WTC11 (cell line): ENCODE measurements at regions not wholly inside any gene's neighbourhood (a gene's known extent, or its start where the extent isn't known, plus 50 kb on each side); places are given as distances from the start of the nearest gene placed in this dataset.

Experiments
- ATAC-seq: fragments of 200-7000 bp; cut with Tn5 transposase; 2 replicates; pipeline ENCODE4 v1.10.0; 2021; ENCODE audit warnings: mild to moderate bottlenecking, moderate library complexity
- CTCF ChIA-PET: fragments of 300-600 bp; sonication (Branson Sonifier 250); formaldehyde crosslinking; loops from one replicate; lab custom pipeline; 2021; ENCODE audit warnings: antibody characterized with exemption; lab: Charles Lee
- POLR2A ChIA-PET: fragments of 350-600 bp; sonication (Branson Sonifier 250); formaldehyde crosslinking; loops from one replicate; lab custom pipeline; 2021; ENCODE audit warnings: antibody characterized with exemption; lab: Charles Lee
- DNase-seq: peaks from one replicate; pipeline ENCODE4 v3.0.0; 2021; ENCODE audit warnings: low spot score
- H3K27ac Mint-ChIP-seq: 2 replicates; pipeline ENCODE4 v1.8.0; 2021; ENCODE audit warnings: mixed read lengths
- H3K27me3 Mint-ChIP-seq: 2 replicates; pipeline ENCODE4 v1.8.0; 2021; ENCODE audit warnings: low read depth, mild to moderate bottlenecking, moderate library complexity, mixed read lengths
- H3K36me3 Mint-ChIP-seq: 2 replicates; pipeline ENCODE4 v1.8.0; 2021; ENCODE audit warnings: mixed read lengths
- H3K4me1 Mint-ChIP-seq: 2 replicates; pipeline ENCODE4 v1.8.0; 2022; ENCODE audit warnings: mixed read lengths
- H3K4me3 Mint-ChIP-seq: 2 replicates; pipeline ENCODE4 v1.8.0; 2021; ENCODE audit warnings: mild to moderate bottlenecking, moderate library complexity, mixed read lengths
- H3K9me3 Mint-ChIP-seq: 2 replicates; pipeline ENCODE4 v1.8.0; 2021; ENCODE audit warnings: mixed read lengths
- ATF6 ChIP-seq: sonication (generic); formaldehyde crosslinking; IDR thresholded peaks from 2 replicates; pipeline ENCODE4 v1.8.1; 2023; ENCODE audit warnings: mild to moderate bottlenecking, missing genetic modification reagents
- CDX4 ChIP-seq: fragments of 250-450 bp; sonication (Bioruptor Pico); IDR thresholded peaks from 2 replicates; pipeline ENCODE4 v1.9.0; 2021; ENCODE audit warnings: moderate library complexity, mild to moderate bottlenecking, inconsistent platforms, borderline replicate concordance
- ELF4 ChIP-seq: sonication (generic); formaldehyde crosslinking; IDR thresholded peaks from 2 replicates; pipeline ENCODE4 v1.8.1; 2022; ENCODE audit warnings: low read depth, mild to moderate bottlenecking, moderate library complexity, missing genetic modification reagents
- EMX1 ChIP-seq: fragments of 250-450 bp; sonication (Bioruptor Pico); IDR thresholded peaks from 2 replicates; pipeline ENCODE4 v1.8.0; 2021; ENCODE audit warnings: mild to moderate bottlenecking
- FOXK1 ChIP-seq: sonication (generic); formaldehyde crosslinking; IDR thresholded peaks from 2 replicates; pipeline ENCODE4 v1.8.0; 2022; ENCODE audit warnings: mild to moderate bottlenecking, moderate library complexity, missing genetic modification reagents
- FOXP1 ChIP-seq: sonication (generic); formaldehyde crosslinking; IDR thresholded peaks from 2 replicates; pipeline ENCODE4 v1.8.0; 2022; ENCODE audit warnings: missing genetic modification reagents, mild to moderate bottlenecking, moderate library complexity, borderline replicate concordance
- GABPB1 ChIP-seq: sonication (generic); formaldehyde crosslinking; IDR thresholded peaks from 2 replicates; pipeline ENCODE4 v1.8.1; 2023; ENCODE audit warnings: mild to moderate bottlenecking, missing genetic modification reagents
- GRHL2 ChIP-seq: fragments of 250-450 bp; sonication (Bioruptor Pico); IDR thresholded peaks from 2 replicates; pipeline ENCODE4 v1.8.0; 2022; ENCODE audit warnings: mild to moderate bottlenecking, moderate library complexity; ENCODE audit not compliant: insufficient replicate concordance, severe bottlenecking
- HMGA2 ChIP-seq: fragments of 250-450 bp; sonication (Bioruptor Pico); IDR thresholded peaks from 2 replicates; pipeline ENCODE4 v1.4.0; 2021; ENCODE audit warnings: mild to moderate bottlenecking, moderate library complexity
- MYBL2 ChIP-seq: sonication (generic); formaldehyde crosslinking; IDR thresholded peaks from 2 replicates; pipeline ENCODE4 v1.8.1; 2023; ENCODE audit warnings: mild to moderate bottlenecking, moderate library complexity, missing genetic modification reagents
- OVOL2 ChIP-seq: fragments of 250-450 bp; sonication (Bioruptor Pico); IDR thresholded peaks from 2 replicates; pipeline ENCODE4 v1.9.0; 2021; ENCODE audit warnings: mild to moderate bottlenecking, borderline replicate concordance
- RELA ChIP-seq: sonication (generic); formaldehyde crosslinking; IDR thresholded peaks from 2 replicates; pipeline ENCODE4 v1.8.1; 2022; ENCODE audit warnings: missing genetic modification reagents, mild to moderate bottlenecking, borderline replicate concordance
- TEAD1 ChIP-seq: sonication (generic); formaldehyde crosslinking; IDR thresholded peaks from 2 replicates; pipeline ENCODE4 v1.8.0; 2022; ENCODE audit warnings: mild to moderate bottlenecking, missing genetic modification reagents
- TP53 ChIP-seq: sonication (generic); formaldehyde crosslinking; IDR thresholded peaks from 2 replicates; pipeline ENCODE4 v1.8.1; 2023; ENCODE audit warnings: mild to moderate bottlenecking, missing genetic modification reagents
- ZBTB21 ChIP-seq: sonication (generic); formaldehyde crosslinking; IDR thresholded peaks from 2 replicates; pipeline ENCODE4 v1.8.1; 2023; ENCODE audit warnings: mild to moderate bottlenecking, missing genetic modification reagents, borderline replicate concordance
- ZNF138 ChIP-seq: sonication (generic); formaldehyde crosslinking; conservative IDR thresholded peaks from 2 replicates; pipeline ENCODE4 v1.8.1; 2022; ENCODE audit warnings: mild to moderate bottlenecking, moderate library complexity, missing genetic modification reagents
- ZNF232 ChIP-seq: sonication (generic); formaldehyde crosslinking; IDR thresholded peaks from 2 replicates; pipeline ENCODE4 v1.8.0; 2022; ENCODE audit warnings: mild to moderate bottlenecking, missing genetic modification reagents
- ZNF263 ChIP-seq: sonication (generic); formaldehyde crosslinking; IDR thresholded peaks from 2 replicates; pipeline ENCODE4 v1.8.1; 2022; ENCODE audit warnings: low read depth, mild to moderate bottlenecking, moderate library complexity, missing genetic modification reagents
- ZNF512 ChIP-seq: sonication (generic); formaldehyde crosslinking; IDR thresholded peaks from 2 replicates; pipeline ENCODE4 v1.8.1; 2022; ENCODE audit warnings: missing genetic modification reagents, borderline replicate concordance
- TF ChIP-seq, protein P1 (sequence below): sonication (generic); formaldehyde crosslinking; IDR thresholded peaks from 2 replicates; pipeline ENCODE4 v1.8.1; 2022; ENCODE audit warnings: low read depth, mild to moderate bottlenecking, moderate library complexity, missing genetic modification reagents, borderline replicate concordance
- TF ChIP-seq, protein P2 (sequence below): sonication (generic); formaldehyde crosslinking; IDR thresholded peaks from 2 replicates; pipeline ENCODE4 v1.8.1; 2022; ENCODE audit warnings: mild to moderate bottlenecking, moderate library complexity, missing genetic modification reagents
- TF ChIP-seq, protein P3 (sequence below): sonication (generic); formaldehyde crosslinking; IDR thresholded peaks from 2 replicates; pipeline ENCODE4 v1.8.0; 2022; ENCODE audit warnings: mild to moderate bottlenecking, missing genetic modification reagents
- TF ChIP-seq, protein P4 (sequence below): fragments of 250-450 bp; sonication (Bioruptor Pico); conservative IDR thresholded peaks from 2 replicates; pipeline ENCODE4 v1.9.0; 2021; ENCODE audit warnings: mild to moderate bottlenecking

GRCh38 chr13:83297586-83298290 lies 584.5 kb downstream of the SLITRK1 start:
- no peak overlapping the region for H3K4me3 Mint-ChIP-seq
- peaks cover 22% of the 10 kb centered on the region for H3K9me3 Mint-ChIP-seq
- H3K27me3 Mint-ChIP-seq: no peaks in the 10 kb centered on the region
- ATAC-seq (no peak), DNase-seq (no peak)
- peaks cover 8% of the 10 kb centered on the region; the same call in 1 of the 2 replicates for H3K36me3 Mint-ChIP-seq
- peaks cover 5% of the 10 kb centered on the region; the same call in 1 of the 2 replicates for H3K4me1 Mint-ChIP-seq
- TF ChIP-seq TP53 (CRISPR knock-in tag) (no peak), ELF4 (CRISPR knock-in tag) (no peak), RELA (no peak), ATF6 (CRISPR knock-in tag) (no peak), GABPB1 (CRISPR knock-in tag) (no peak), TEAD1 (CRISPR knock-in tag) (no peak), GRHL2 (CRISPR knock-in tag) (no peak), ZNF138 (CRISPR knock-in tag) (no peak), FOXP1 (CRISPR knock-in tag) (no peak), EMX1 (CRISPR knock-in tag) (no peak)
- TF ChIP-seq, protein P1, sequence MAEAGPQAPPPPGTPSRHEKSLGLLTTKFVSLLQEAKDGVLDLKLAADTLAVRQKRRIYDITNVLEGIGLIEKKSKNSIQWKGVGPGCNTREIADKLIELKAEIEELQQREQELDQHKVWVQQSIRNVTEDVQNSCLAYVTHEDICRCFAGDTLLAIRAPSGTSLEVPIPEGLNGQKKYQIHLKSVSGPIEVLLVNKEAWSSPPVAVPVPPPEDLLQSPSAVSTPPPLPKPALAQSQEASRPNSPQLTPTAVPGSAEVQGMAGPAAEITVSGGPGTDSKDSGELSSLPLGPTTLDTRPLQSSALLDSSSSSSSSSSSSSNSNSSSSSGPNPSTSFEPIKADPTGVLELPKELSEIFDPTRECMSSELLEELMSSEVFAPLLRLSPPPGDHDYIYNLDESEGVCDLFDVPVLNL (CRISPR knock-in tag): no peak
- CTCF ChIA-PET: interaction anchor here (0.7 kb wide), 1 partner anchor 758 kb away, joined by 3 read pairs; no protein-coding TSS in a partner anchor
- H3K27ac Mint-ChIP-seq: no peak overlapping the region
- POLR2A ChIA-PET: no interaction called here

GRCh38 chr13:83295686-83296085 lies 586.6 kb downstream of the SLITRK1 start:
- Mint-ChIP-seq H3K4me3 (no peak overlapping the region), H3K27ac (no peak overlapping the region), H3K36me3 (peaks cover 8% of the 10 kb centered on the region; the same call in 1 of the 2 replicates), H3K27me3 (no peaks in the 10 kb centered on the region), H3K4me1 (peaks cover 6% of the 10 kb centered on the region), H3K9me3 (peaks cover 22% of the 10 kb centered on the region)
- ChIA-PET POLR2A (no interaction called here), CTCF (no interaction called here)
- TF ChIP-seq MYBL2: no peak
- TF ChIP-seq TP53 (CRISPR knock-in tag): no peak
- ATAC-seq (no peak), DNase-seq (no peak)

DNA sequence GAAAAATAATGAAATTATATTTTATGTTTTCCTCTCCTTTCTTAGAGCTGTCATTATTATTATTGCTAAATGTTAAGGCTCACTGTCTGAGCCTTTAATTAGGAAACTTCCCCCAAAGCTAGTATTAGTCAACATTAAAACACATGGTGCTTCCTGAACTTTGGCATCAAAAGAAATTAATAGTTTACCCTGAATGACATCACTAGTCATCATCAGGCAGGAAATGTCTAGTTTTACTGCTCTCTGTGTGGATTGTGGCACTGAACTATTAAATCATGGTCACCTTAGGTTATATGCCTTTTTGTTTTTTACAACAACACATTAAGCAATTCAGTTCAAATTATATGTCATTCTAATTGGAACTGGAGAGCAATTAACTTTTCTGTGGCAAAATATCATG lies 595.5 kb downstream of the SLITRK1 start:
- DNase-seq (no peak), ATAC-seq (no peak)
- no peaks in the 10 kb centered on the region for H3K27me3 Mint-ChIP-seq
- H3K27ac Mint-ChIP-seq: no peak overlapping the region
- H3K9me3 Mint-ChIP-seq: no peaks in the 10 kb centered on the region
- no peaks in the 10 kb centered on the region for H3K36me3 Mint-ChIP-seq
- CTCF ChIA-PET: no interaction called here
- H3K4me3 Mint-ChIP-seq: no peak overlapping the region
- peaks cover under 1% of the 10 kb centered on the region for H3K4me1 Mint-ChIP-seq
- POLR2A ChIA-PET: no interaction called here
- TF ChIP-seq OVOL2 (CRISPR knock-in tag) (no peak), ZBTB21 (no peak), CDX4 (CRISPR knock-in tag) (no peak), HMGA2 (no peak), FOXK1 (CRISPR knock-in tag) (no peak), ZNF232 (CRISPR knock-in tag) (no peak), ZNF263 (CRISPR knock-in tag) (no peak), ZNF512 (CRISPR knock-in tag) (no peak)
- TF ChIP-seq, protein P2, sequence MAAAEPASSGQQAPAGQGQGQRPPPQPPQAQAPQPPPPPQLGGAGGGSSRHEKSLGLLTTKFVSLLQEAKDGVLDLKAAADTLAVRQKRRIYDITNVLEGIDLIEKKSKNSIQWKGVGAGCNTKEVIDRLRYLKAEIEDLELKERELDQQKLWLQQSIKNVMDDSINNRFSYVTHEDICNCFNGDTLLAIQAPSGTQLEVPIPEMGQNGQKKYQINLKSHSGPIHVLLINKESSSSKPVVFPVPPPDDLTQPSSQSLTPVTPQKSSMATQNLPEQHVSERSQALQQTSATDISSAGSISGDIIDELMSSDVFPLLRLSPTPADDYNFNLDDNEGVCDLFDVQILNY (CRISPR knock-in tag): no peak
- TF ChIP-seq, protein P3, sequence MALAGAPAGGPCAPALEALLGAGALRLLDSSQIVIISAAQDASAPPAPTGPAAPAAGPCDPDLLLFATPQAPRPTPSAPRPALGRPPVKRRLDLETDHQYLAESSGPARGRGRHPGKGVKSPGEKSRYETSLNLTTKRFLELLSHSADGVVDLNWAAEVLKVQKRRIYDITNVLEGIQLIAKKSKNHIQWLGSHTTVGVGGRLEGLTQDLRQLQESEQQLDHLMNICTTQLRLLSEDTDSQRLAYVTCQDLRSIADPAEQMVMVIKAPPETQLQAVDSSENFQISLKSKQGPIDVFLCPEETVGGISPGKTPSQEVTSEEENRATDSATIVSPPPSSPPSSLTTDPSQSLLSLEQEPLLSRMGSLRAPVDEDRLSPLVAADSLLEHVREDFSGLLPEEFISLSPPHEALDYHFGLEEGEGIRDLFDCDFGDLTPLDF (CRISPR knock-in tag): no peak
- TF ChIP-seq, protein P4, sequence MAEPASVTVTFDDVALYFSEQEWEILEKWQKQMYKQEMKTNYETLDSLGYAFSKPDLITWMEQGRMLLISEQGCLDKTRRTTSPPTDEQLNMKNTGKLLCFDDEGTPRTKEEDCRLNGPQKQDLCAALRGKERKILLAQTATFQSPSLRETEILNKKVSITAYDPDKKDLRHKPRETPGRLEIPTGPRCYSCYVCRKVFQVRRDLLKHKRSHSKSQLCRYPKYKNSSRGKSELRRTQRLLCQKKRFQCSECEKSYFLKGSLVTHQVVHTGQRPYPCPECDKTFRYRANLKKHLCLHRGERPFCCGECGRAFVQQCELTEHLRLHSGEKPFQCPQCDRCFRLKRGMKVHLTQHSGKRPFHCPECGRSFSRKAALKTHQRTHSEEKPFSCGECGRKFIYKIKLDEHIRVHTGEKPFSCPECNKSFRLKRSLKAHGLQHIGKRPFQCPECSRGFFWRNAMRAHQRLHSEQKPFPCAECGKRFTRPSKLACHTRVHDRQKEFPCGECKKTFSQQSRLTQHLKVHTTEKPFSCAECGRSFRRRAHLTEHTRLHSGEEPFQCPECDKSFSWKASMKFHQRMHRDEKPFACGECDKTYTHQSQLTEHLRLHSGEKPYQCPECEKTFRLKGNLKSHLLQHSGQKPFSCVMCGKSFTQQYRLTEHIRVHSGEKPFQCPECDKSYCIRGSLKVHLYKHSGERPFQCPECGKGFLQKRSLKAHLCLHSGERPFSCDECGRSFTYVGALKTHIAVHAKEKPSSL (CRISPR knock-in tag): no peak
